Stimulated activated CD8-positive, alpha-beta memory T cell treated with anti-CD3 and anti-CD28 coated beads, Interleukin-12 subunit alpha, Interleukin-12 subunit beta, amount 100 ng/mL, for 4 hours (primary cell): ENCODE measurements at regions not wholly inside any gene's neighbourhood (a gene's known extent, or its start where the extent isn't known, plus 50 kb on each side); places are given as distances from the start of the nearest gene placed in this dataset.
"Not testable (repeated sequence)": the region's sequence is repeated elsewhere in the genome, so short reads cannot be mapped to it uniquely, and the experiment has no call there.

Experiments used
- DNase-seq: peaks from one replicate; pipeline ENCODE4 v3.0.0-alpha.2; 2020; ENCODE audit warnings: low read depth

GRCh38 chr4:77510367-77510766 lies 95.3 kb upstream of the CXCL13 start:
- no peak for DNase-seq

DNA sequence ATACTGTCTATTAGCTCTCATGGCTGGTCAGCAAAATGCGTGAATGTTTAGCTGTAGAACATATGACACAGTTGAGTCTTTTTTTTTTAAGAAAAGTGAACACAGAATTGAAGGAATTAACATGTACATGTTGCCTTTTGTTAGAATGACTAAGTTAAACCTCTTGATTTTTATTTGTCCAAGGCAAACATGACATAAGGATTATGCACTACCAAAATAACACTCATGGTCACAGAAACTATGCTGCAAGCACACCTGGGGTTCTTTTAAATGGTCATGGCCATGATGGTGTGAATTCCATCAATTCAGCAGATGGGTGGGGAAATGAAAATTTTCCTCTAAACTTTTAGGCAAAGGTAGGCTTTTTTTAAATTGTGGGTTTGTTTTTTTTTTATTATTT lies 80.1 kb upstream of the CXCL13 start:
- DNase-seq, result no peak

DNA sequence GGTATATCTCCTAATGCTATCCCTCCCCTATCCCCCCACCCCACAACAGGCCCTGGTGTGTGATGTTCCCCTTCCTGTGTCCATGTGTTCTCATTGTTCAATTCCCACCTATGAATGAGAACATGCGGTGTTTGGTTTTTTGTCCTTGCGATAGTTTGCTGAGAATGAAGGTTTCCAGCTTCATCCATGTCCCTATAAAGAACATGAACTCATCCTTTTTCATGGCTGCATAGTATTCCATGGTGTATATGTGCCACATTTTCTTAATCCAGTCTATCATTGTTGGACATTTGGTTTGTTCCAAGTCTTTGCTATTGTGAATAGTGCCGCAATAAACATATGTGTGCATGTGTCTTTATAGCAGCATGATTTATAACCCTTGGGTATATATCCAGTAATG lies 77.7 kb upstream of the CXCL13 start:
- DNase-seq, result not testable (repeated sequence)

DNA sequence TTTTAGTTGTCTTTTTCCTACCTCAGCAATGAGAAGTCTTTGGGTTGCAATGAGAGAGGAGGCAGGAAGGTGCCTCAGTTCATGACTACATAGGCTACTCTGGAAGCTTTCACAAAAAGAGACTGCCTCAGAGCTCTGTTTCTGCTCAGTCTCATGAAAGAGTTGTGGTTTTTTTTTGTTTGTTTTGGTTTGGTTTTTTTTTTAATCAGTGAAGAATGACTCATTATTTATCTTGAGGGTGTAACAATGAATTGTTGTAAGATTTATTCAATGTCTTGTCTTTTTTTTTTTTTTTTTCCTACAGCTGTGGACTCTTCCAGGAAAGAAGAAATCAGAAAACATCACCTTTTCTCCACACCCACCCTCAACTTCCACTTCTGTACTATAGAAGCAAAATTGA lies 67.5 kb upstream of the CXCL13 start:
- no peak for DNase-seq

DNA sequence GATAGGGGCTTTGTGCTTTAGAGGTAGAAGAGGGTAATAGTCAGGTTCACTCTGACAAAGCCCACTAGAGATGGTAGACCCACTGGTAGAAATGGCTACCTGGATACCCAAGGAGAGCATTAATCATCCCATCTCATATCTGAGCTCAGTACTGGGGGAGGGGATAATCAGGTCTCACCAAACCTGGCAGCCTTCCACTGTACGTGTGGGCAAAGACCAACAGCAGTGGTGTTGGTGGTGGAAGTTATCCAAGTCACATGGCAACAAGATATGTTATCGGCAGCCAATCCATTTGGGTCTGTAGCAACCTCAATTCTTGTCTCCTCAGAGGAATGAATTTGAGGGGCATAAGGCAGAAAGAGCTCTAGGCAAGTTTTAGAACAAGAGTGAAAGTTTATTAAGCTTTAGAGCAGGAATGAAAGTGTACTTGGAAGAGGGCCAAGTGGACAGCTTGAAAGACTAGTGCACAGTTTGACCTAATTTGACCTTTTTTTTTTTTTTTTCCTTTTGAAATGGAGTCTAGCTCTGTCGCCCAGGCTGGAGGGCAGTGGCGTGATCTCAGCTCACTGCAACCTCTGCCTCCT lies 67.0 kb upstream of the CXCL13 start:
- DNase-seq, result no peak
